ENCODE measurements at regions not wholly inside any gene's neighbourhood (a gene's known extent, or its start where the extent isn't known, plus 50 kb on each side); places are given as distances from the start of the nearest gene placed in this dataset.

- TF ChIP-seq ZNF592 (IDR thresholded peaks at IDR 0.05) = no peak
- no peak for TF ChIP-seq ZNF207 (IDR thresholded peaks at IDR 0.05; ENCODE audit: borderline replicate concordance)
- no peak for TF ChIP-seq RFX5 (IDR thresholded peaks at IDR 0.05; ENCODE audit: low read depth, low read length)
- TF ChIP-seq NBN (IDR thresholded peaks at IDR 0.05) = no peak
- TF ChIP-seq PRDM15 (CRISPR knock-in tag; IDR thresholded peaks at IDR 0.05) = no peak
- TF ChIP-seq IRF3 (IDR thresholded peaks at IDR 0.05) = no peak
- no peak for TF ChIP-seq FOS (IDR thresholded peaks at IDR 0.05; ENCODE audit: borderline replicate concordance, extremely low read depth, insufficient read length)
- TF ChIP-seq WRNIP1 (IDR thresholded peaks at IDR 0.05; ENCODE audit: borderline replicate concordance, low read depth, low read length) = no peak
- TF ChIP-seq POLR2A (IDR thresholded peaks at IDR 0.05; ENCODE audit: low read depth, low read length) = no peak
Measured at GRCh38 chr10:35892526-35892925, 250.4 kb upstream of the FZD8 start (continued).
